GM06990 (cell line): ENCODE measurements at regions not wholly inside any gene's neighbourhood (a gene's known extent, or its start where the extent isn't known, plus 50 kb on each side); places are given as distances from the start of the nearest gene placed in this dataset.

Experiments
- DNase-seq: peaks from one replicate; pipeline ENCODE4 v3.0.0-alpha.2; 2011; ENCODE audit not compliant: insufficient read length; ENCODE audit errors: extremely low read depth
- H3K27me3 ChIP-seq: replicated peaks from 2 replicates; pipeline ENCODE4 v1.6.0; 2011; ENCODE audit warnings: low read length; ENCODE audit not compliant: control insufficient read depth, insufficient read depth
- H3K36me3 ChIP-seq: 2 replicates; pipeline ENCODE4 v1.5.1; 2011; ENCODE audit warnings: low read length; ENCODE audit not compliant: control insufficient read depth, insufficient read depth
- H3K4me3 ChIP-seq: replicated peaks from 2 replicates; pipeline ENCODE4 v1.5.1; 2011; ENCODE audit warnings: low read depth, mild to moderate bottlenecking, control low read depth, low read length
- TF ChIP-seq, protein P1 (sequence below): IDR thresholded peaks from 2 replicates; pipeline ENCODE4 v1.5.1; 2011; ENCODE audit warnings: low read length, control low read depth, mild to moderate bottlenecking, inconsistent platforms; ENCODE audit not compliant: insufficient read depth, poor library complexity, severe bottlenecking

GRCh38 chr1:5551274-5551975 lies 440.8 kb downstream of the NPHP4 start:
- no peaks in the 10 kb centered on the region for H3K36me3 ChIP-seq
- no peak for DNase-seq
- H3K27me3 ChIP-seq = no peaks in the 10 kb centered on the region
- TF ChIP-seq, protein P1, sequence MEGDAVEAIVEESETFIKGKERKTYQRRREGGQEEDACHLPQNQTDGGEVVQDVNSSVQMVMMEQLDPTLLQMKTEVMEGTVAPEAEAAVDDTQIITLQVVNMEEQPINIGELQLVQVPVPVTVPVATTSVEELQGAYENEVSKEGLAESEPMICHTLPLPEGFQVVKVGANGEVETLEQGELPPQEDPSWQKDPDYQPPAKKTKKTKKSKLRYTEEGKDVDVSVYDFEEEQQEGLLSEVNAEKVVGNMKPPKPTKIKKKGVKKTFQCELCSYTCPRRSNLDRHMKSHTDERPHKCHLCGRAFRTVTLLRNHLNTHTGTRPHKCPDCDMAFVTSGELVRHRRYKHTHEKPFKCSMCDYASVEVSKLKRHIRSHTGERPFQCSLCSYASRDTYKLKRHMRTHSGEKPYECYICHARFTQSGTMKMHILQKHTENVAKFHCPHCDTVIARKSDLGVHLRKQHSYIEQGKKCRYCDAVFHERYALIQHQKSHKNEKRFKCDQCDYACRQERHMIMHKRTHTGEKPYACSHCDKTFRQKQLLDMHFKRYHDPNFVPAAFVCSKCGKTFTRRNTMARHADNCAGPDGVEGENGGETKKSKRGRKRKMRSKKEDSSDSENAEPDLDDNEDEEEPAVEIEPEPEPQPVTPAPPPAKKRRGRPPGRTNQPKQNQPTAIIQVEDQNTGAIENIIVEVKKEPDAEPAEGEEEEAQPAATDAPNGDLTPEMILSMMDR = no peak
- H3K4me3 ChIP-seq = no peak overlapping the region

GRCh38 chr1:5548266-5548665 lies 444.0 kb downstream of the NPHP4 start:
- H3K27me3 ChIP-seq = no peaks in the 10 kb centered on the region
- no peak overlapping the region for H3K4me3 ChIP-seq
- DNase-seq = no peak
- no peaks in the 10 kb centered on the region for H3K36me3 ChIP-seq
- TF ChIP-seq, protein P1 = no peak

- H3K27me3 ChIP-seq = no peaks in the 10 kb centered on the region
- no peaks in the 10 kb centered on the region for H3K36me3 ChIP-seq
- no peak overlapping the region for H3K4me3 ChIP-seq
- no peak for DNase-seq
- TF ChIP-seq, protein P1 = no peak
These were observed 449.0 kb downstream of the NPHP4 start for GRCh38 chr1:5543235-5543634.

GRCh38 chr1:5532811-5533210 lies 459.4 kb downstream of the NPHP4 start:
- TF ChIP-seq, protein P1 = no peak
- Histone ChIP-seq H3K4me3 (no peak overlapping the region), H3K27me3 (no peaks in the 10 kb centered on the region; the same call in 1 of the 2 replicates), H3K36me3 (no peaks in the 10 kb centered on the region)
- no peak for DNase-seq

DNA sequence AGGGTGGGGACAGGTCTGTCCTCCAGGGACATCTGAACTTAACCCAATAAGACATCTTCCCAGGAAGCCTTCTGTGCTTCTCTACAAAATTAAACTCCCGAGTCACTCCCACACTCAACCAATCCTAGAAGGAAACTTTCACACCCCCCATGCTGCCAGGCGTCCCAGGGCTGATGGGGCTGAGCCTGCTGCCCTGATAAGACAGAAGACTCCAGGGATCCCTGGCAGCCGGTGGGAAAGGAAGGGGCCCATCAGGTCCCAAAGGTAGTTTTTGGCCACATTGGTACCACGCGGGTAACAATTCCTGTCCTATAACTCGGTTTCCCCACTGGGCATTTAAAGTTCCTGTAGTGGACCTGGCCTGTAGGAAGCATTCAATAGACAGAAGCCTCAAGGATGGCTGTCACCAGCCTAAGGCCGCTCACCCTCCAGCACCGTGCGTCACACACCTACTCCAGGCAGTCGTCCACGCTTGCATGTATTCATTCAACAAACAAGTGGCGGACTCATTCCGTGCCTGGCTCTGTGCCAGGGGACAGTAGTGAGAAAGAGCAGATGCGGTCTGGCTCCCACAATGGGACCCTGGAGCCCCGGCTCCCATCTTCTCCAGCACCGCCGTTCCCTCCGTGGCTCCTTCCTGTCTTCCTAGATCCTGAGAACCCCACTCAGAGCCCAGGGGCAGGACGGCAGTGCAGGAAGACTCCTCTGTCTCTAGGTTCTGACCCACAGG lies 465.2 kb downstream of the NPHP4 start:
- Histone ChIP-seq H3K36me3 (no peaks in the 10 kb centered on the region), H3K4me3 (no peak overlapping the region), H3K27me3 (no peaks in the 10 kb centered on the region; the same call in 1 of the 2 replicates)
- TF ChIP-seq, protein P1 = no peak
- no peak for DNase-seq

DNA sequence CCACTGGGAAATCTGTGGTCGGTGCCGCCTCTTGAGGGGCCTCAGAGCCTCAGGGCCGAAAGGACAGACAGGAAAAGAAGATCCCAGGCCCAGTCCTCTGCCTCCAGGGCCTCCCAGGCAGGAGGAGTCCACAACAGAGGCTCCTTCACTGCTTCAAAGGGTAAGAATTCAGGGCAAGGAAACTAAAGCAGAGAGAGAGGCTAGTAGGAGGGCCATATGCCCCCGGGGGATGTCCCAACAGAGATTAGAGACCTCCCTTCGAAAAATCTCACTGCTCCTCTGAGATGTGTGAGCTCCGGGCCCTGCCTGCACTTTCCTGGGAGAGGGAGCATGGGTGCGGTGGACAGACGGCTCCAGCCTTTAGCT lies 465.9 kb downstream of the NPHP4 start:
- Histone ChIP-seq H3K27me3 (no peaks in the 10 kb centered on the region; the same call in 1 of the 2 replicates), H3K4me3 (no peak overlapping the region), H3K36me3 (no peaks in the 10 kb centered on the region)
- DNase-seq = no peak
- TF ChIP-seq, protein P1 = no peak
